Spleen (tissue), 7 donors: ENCODE measurements at regions not wholly inside any gene's neighbourhood (a gene's known extent, or its start where the extent isn't known, plus 50 kb on each side); places are given as distances from the start of the nearest gene placed in this dataset.

Source experiments
- CTCF ChIP-seq, 11 experiments: fragments of 200-600 bp in 7 of 11; fragments of 450-650 bp in 4 of 11; sonication (generic) in 4 of 11; IDR thresholded peaks in 8 of 11; conservative IDR thresholded peaks in 3 of 11; 1 replicate in 7 of 11; 2 replicates in 4 of 11; pipeline versions ENCODE4 v1.4.0 to v1.8.0; 2016 to 2021; ENCODE audit warnings: antibody characterized with exemption in 11 of 11, inconsistent platforms in 4 of 11, mild to moderate bottlenecking in 1 of 11
- POLR2A ChIP-seq, 3 donors: fragments of 450-650 bp; IDR thresholded peaks; one replicate each; pipeline ENCODE4 v1.5.1; 2017; ENCODE audit warnings: antibody characterized with exemption in 3 of 3, mild to moderate bottlenecking in 1 of 3
- POLR2AphosphoS5 ChIP-seq, 3 donors: sonication (generic); formaldehyde crosslinking; IDR thresholded peaks; one replicate each; pipeline ENCODE4 v1.5.1; 2017; ENCODE audit warnings: antibody characterized with exemption in 3 of 3
- donor health status: DM: no; HTN: no; CAD: no; lungs with moderate emphysema.
- donor health status: DM: no; HTN: no; CAD: no.
- donor health status: DM: no; HTN: no; CAD: no.

- TF ChIP-seq CTCF (IDR thresholded peaks at IDR 0.05 in 8 of 11, conservative IDR thresholded peaks at IDR 0.05 in 3 of 11) (no peak), POLR2AphosphoS5 (IDR thresholded peaks at IDR 0.05) (no peak), POLR2A (IDR thresholded peaks at IDR 0.05) (no peak)
Observed at GRCh38 chr2:147630585-147630984, 214.2 kb upstream of the ACVR2A start.
